GM18951 (cell line): ENCODE measurements at regions not wholly inside any gene's neighbourhood (a gene's known extent, or its start where the extent isn't known, plus 50 kb on each side); places are given as distances from the start of the nearest gene placed in this dataset.

Source experiments
- POLR2A ChIP-seq: IDR thresholded peaks from 4 replicates; pipeline ENCODE4 v1.6.1; 2011; ENCODE audit warnings: mild to moderate bottlenecking; ENCODE audit not compliant: insufficient read length, insufficient read depth; ENCODE audit errors: extremely low read depth
- in situ Hi-C: fragments of 300-500 bp; cut with MboI; formaldehyde crosslinking; loops from one replicate; pipeline ENCODE4 v1.12.0; 2022; ENCODE audit warnings: low sequenced_read_pairs, mixed read lengths, inconsistent platforms; ENCODE audit not compliant: unreplicated experiment

- in situ Hi-C loops: no loop called here
- TF ChIP-seq POLR2A: no peak
Measured at GRCh38 chr9:86798966-86799365, 148.3 kb downstream of the GAS1 start.

- TF ChIP-seq POLR2A: no peak
- in situ Hi-C loops: no loop called here
Measured at GRCh38 chr9:86796666-86797065, 150.6 kb downstream of the GAS1 start.

- in situ Hi-C loops: no loop called here
- no peak for TF ChIP-seq POLR2A
Measured at GRCh38 chr9:86795823-86796553, 151.3 kb downstream of the GAS1 start.

- in situ Hi-C loops: no loop called here
- no peak for TF ChIP-seq POLR2A
Measured at GRCh38 chr9:86795047-86795442, 152.3 kb downstream of the GAS1 start.

- no peak for TF ChIP-seq POLR2A
- in situ Hi-C loops: no loop called here
Measured at GRCh38 chr9:86794391-86795046, 152.8 kb downstream of the GAS1 start.

GRCh38 chr9:86792136-86792535, 155.2 kb downstream of the GAS1 start:
- in situ Hi-C loops: no loop called here
- no peak for TF ChIP-seq POLR2A

GRCh38 chr9:86790805-86791204, 156.5 kb downstream of the GAS1 start:
- in situ Hi-C loops: no loop called here
- no peak for TF ChIP-seq POLR2A

- in situ Hi-C loops: no loop called here
- no peak for TF ChIP-seq POLR2A
Measured at GRCh38 chr9:86788456-86788855, 158.8 kb downstream of the GAS1 start.

- TF ChIP-seq POLR2A: no peak
- in situ Hi-C loops: no loop called here
Measured at GRCh38 chr9:86783884-86784283, 163.4 kb downstream of the GAS1 start.

GRCh38 chr9:86782831-86783230, 164.5 kb downstream of the GAS1 start:
- TF ChIP-seq POLR2A: no peak
- in situ Hi-C loops: no loop called here

GRCh38 chr9:86778761-86779160, 168.5 kb downstream of the GAS1 start:
- in situ Hi-C loops: no loop called here
- no peak for TF ChIP-seq POLR2A

GRCh38 chr9:86775718-86776117, 171.6 kb downstream of the GAS1 start:
- in situ Hi-C loops: no loop called here
- no peak for TF ChIP-seq POLR2A

GRCh38 chr9:86774116-86774515, 173.2 kb downstream of the GAS1 start:
- TF ChIP-seq POLR2A: no peak
- in situ Hi-C loops: no loop called here

- in situ Hi-C loops: no loop called here
- TF ChIP-seq POLR2A: no peak
Measured at GRCh38 chr9:86773422-86773945, 173.8 kb downstream of the GAS1 start.
